Frontal cortex (tissue), 3 donors: ENCODE measurements at regions not wholly inside any gene's neighbourhood (a gene's known extent, or its start where the extent isn't known, plus 50 kb on each side); places are given as distances from the start of the nearest gene placed in this dataset.
"Not testable (repeated sequence)": the region's sequence is repeated elsewhere in the genome, so short reads cannot be mapped to it uniquely, and the experiment has no call there.

Experiments used
- DNase-seq, 2 donors: peaks; one replicate each; pipeline ENCODE4 v3.0.0; 2012; ENCODE audit warnings: low spot score in 2 of 2
- FAIRE-seq: peaks from 2 replicates; lab custom pipeline; 2012; peaks lifted over from hg19 to GRCh38; lab: Jason Lieb, UNC
- donor health status: control.
- donor health status: control.
- donor health status: control.

DNA sequence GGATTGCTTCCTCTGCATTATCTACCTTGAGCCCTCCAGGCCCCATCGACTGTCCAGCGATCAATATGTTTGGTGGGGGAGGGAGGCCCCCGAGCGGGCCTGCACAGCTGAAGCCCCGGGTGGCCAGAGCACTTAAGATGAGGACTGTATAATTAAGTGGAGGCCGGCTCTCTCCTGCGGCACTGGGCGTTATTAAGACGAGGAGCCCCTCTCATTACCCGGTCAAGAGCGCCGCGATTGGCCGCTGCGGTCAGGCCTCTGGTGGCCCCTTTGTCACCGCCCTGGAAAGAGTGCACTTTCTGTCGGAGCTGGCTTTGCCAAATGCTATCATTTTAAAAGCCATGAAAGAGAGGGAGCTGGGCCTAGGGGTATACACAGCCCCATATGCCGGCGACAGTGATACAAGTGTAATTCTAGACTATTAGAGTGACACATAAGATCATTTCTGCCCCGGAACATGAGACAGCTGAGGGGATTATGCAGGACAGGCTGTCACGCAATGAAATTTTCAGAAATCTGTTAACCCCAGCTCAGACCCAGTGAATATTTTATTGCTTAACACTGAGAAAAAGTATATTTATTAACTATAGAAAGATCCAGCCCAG is 106.3 kb upstream of the IRX1 start:
- no peak for DNase-seq
- FAIRE-seq = no peak

DNA sequence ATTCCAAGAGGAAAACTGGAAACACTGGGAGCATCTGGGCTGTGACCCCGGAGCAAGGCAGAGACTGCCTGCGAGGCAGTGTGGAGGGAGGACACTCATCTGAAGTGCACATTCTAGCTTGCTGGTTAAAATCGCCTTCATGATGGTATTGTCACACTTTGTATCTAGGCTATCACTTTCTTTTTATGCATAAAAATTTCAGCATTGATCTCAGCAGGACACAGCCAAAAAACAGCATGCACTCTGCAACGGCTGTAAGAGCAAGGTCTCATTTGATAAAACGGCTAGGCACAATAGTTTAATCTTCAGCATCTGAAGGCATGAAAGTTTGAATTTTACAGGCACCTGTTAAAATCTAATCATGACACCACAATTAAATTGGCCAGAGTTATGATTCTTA is 110.8 kb upstream of the IRX1 start:
- DNase-seq = no peak
- no peak for FAIRE-seq

DNA sequence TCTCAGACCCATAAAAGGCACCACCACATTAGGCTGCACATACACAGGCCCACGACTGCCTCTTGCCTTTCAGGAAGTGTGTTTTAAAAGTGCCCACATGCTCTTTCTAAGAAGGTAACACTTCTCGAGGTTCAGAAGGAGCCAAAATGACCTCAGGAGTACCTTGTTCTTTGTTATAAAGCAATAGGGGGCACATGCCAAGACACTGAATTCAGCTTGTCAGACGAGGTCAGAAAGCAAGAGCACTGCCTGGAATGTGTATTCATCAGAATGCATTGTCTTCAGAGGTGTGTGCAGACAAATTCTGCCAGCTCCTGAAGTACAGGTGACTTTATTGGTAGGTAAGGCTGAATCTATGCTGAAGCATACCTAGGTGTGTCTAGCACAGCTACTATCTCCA is 114.5 kb upstream of the IRX1 start:
- no peak for DNase-seq
- no peak for FAIRE-seq

DNA sequence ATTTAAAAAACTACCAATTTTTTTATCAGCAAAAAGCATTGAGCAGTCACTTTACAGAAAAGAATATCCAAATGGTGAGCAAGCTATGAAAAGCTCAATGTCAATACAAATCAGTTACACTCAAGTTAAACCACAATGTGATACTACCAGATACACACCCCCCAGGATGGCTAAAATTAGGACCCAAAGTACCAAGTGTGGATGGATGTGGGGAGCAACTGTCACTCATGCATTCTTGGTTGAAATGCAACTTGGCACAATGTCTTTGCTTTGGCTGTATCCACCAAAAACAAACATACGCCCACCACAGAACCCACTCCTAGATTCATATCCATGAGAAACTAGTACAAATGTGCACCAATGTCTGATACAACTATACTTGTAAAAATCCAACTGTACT is 120.0 kb upstream of the IRX1 start:
- no peak for DNase-seq

DNA sequence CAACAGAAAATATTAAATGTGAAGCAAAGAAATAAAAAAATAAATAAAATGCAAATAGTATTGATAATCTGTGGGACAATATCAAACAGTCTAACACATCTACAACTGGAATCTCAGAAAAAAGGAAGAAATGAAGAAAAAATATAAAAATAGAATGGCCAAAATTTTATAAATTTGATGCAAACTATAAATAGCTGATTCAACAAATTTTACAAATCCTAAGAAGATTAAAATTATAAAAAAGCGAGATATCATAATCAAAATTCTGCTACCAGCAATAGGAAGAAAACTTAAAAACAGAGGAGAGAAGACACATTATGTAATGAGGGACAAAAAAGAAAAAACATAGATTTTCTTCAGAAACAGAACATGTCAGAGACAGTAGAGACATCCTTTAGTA is 129.2 kb upstream of the IRX1 start:
- no peak for DNase-seq
- peak; percentile 15 for FAIRE-seq

More for the DNA sequence above, 120.0 kb upstream of the IRX1 start:
- FAIRE-seq = no peak

DNA sequence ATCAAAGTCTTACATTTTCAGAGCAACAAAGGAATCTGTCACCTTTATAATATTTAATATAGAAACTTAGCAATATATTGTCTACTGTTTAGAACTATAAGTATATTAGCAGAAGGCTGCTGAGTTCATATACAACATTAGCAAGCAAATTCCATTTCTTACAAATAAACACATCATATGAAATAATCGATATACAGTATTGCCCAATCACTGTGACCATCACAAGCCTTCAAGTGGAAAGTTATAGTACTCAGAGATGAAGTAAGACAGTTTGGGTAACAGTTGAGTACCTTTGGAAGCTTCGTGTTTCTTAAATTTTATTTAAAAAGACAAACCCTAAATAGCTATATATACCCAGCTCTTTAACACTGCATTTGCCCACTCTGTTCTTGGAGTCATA is 135.2 kb upstream of the IRX1 start:
- no peak for FAIRE-seq

DNA sequence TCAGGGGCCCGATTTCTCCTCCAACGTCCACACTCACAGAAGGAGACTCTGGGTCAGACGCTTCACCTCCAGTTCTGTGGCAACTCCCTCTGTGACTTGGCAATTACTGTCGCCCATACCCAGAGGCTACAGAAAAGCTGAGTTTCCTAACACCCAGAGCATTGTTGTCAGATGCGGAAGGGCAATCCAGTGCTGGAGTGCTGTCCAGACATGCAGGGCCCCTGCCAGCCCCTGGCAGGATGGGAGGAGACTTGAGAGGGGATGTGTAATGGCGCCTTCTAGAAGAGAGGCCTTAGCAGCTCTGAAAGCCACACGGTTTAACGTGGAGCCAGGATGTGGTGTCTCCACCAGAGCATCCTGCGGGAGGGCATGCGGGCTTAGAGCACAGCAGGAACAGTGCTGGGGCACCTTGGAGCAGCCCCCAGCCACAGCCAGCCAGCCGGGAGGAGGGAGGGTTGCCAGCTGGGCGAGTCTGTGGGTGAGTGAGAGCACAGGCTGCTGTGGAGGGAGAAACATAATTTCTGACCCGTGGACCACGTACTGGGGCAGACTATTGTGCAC is 139.4 kb upstream of the IRX1 start:
- DNase-seq = no peak
- no peak for FAIRE-seq

More for the DNA sequence above, 135.2 kb upstream of the IRX1 start:
- no peak for DNase-seq

DNA sequence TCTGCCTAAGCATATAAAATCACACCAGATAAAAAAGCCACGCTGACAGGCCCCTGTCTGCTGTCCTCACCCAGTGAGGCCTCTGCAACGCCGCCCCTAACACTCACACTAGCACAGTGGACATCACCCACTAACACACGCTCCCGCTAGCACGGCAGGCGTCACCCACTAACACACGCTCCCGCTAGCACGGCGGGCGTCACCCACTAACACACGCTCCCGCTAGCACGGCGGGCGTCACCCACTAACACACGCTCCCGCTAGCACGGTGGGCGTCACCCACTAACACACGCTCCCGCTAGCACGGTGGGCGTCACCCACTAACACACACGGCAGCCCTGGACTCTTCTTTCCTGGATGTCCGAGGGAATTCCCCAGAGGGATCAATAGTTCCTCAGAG is 141.6 kb upstream of the IRX1 start:
- FAIRE-seq, DNase-seq: not testable (repeated sequence)

DNA sequence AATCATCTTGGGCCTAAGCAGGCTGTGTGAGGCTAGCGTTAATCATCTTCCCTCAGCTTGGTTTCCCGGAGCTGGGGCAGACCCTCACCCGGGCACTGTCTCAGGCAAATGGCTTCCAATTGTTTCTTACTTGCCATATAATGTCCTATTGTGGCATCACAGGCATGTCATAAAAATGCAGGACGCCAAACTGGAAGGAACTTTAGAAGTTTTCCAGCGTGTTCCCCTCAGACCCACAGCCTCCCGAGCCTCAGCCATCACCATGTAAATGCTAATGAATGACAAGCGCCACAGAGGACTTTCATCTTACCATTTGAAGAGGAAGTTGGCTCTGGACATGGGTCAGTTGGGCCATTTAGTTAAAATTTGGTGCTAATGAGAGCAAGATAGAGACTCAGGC is 143.0 kb upstream of the IRX1 start:
- FAIRE-seq (no peak), DNase-seq (no peak)

DNA sequence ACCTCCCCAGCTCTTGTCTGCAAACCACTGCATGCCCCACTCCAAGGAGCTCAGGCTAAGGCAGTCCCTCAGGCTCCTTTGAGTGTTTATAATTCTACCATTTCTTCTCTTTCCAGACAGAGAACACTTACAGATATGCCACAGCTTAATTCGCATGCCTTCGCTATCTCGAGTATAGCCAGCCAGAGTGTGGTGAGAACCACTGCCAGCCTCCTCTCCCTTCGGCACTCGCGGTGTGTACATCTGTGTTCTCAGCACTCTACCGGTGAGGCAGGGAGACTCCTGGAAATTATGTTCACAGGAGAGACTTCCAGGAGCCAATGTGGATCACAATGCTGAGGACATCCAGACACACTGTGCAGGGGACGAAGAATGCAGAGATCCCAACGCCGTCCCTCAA is 143.7 kb upstream of the IRX1 start:
- DNase-seq = no peak
- no peak for FAIRE-seq

DNA sequence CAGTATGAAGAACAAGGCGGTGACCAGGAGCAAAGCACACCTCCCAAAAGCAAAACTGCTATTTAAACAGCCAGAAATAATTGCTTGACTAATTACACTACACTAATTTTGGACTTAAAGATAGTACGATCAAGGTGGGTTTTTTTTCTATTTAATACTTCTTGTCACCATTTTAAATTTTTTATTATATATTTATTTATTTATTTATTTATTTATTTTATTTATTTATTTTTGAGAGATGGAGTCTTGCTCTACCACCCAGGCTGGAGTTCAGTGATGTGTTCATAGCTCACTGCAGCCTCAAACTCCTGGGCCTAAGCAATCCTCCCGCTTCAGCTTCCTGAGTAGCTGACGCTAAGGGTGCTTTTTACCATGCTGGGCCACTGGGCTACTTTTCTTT is 146.2 kb upstream of the IRX1 start:
- FAIRE-seq (no peak), DNase-seq (no peak)

DNA sequence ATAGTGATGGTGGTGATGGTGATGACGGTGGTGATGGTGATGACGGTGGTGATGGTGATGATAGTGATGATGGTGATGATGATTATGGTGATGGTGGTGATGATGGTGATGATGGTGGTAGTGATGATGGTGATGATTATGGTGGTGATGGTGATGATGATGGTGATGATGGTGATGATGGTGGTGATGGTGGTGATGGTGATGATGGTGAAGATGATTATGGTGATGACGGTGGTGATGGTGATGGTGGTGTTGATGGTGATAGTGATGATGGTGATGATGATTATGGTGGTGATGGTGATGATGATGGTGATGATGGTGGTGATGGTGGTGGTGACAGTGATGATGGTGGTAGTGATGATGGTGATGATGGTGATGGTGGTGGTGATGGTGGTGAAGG is 149.2 kb upstream of the IRX1 start:
- FAIRE-seq = no peak

DNA sequence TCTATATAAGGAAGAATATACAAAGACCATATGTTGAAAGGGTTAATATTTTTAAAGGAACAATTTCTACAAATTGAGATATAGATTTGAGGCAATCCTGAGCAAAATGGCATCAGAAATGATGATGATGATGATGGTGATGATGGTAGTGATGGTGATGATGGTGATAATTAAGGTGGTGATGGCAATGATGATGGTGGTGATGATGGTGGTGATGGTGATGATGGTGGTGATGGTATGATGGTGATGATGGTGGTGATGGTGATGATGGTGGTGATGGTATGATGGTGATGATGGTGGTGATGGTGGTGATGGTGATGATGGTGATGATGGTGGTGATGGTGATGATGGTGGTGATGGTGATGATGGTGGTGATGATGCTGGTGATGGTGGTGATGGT is 150.1 kb upstream of the IRX1 start:
- FAIRE-seq, DNase-seq: not testable (repeated sequence)

More for the DNA sequence above, 149.2 kb upstream of the IRX1 start:
- DNase-seq = no peak

DNA sequence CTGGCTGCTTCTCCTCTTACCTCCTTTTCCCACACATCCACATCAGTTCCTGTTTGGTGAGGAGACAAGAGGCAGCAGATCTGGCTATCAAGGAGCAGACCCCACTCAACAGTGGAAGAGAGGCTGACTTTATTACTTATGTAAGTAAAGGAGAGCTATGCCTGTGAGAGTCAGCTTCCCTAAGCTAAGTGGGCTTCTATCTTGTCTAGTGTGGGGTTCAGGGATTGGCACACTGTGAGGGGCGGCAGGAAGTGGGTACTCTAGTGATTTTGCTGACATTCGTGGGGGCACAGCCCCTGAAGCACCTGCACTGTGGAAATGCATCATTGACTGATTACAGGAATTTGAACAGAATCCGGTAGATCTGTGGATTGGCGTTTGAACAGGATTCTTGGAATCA is 163.5 kb upstream of the IRX1 start:
- DNase-seq (no peak), FAIRE-seq (no peak)

DNA sequence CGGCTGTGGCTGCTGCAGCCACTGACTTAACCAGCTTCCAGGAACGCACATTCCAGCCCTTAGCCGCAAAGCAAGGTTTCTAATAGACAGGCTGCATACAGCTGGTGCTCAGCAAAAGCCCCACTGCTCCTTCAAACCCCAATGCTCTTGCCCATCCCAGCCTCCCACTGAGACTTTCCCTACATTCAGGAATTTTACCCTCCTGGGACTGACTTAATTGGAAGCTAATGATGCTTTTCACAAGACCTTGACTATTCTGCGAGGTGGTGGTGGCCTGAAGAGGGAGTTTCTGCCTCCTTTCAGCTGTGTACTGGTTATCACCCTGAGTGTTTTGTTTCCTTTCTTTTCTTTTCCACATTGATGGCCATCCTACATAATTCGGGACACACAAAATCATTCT is 164.9 kb upstream of the IRX1 start:
- FAIRE-seq = no peak
- no peak for DNase-seq

DNA sequence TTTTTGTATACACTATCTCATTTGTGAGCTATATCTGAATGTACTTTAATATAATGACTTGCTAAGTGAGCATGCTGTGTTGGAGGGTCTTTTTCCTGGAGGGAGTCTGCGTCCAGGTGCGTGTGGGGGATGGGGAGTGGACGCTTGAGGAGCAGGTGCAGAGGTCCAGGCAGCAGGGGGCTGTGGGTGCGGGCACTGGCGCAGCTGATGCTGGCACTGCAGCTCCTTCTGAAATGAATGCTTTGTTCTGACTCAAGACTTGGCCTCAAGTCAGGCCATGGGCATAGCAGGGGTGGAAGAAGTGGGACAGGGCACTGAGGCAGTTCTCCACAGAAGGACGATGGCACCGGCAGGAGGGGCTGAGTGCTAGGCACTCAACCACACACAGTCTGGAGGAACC is 165.7 kb upstream of the IRX1 start:
- DNase-seq (no peak), FAIRE-seq (no peak)

DNA sequence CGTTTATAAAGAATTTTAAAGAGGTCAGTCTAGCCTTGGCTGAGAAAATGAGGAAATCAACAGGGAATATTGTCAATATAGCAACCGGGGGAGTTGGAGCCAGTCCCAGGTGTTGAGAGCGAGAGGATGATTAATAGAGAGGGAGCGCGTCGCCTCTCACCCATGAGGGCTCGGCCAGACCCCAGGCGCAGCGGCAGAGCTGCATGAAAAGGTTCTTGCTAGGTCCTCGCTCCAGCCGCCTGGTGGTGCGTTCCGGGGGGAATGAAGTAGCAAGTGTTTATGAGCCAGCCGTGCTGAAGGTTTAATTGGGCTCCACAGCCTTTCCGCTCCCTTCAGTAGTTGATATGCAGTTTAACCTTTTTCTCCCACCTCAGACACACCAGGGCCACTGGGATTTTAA is 167.3 kb upstream of the IRX1 start:
- FAIRE-seq = no peak
- no peak for DNase-seq

DNA sequence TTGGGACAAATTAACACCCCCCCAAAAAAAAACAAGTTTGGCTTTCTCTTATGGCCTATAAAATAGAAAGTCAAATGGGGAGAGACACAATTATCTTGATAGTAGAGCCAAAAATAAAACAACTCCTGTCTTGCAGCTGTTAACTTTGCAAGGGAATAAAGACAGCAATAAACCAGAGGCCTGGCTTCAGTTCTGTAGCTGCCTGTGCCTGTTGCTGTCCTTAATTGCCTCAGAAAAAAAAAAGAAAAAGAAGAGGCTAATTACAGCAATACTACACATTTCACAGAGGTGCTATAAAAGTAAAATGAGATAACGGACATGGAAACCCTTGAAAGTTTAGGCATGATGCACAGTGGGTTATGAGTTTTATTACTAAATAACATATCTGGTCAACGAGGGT is 170.7 kb upstream of the IRX1 start:
- FAIRE-seq = no peak
- DNase-seq = no peak

DNA sequence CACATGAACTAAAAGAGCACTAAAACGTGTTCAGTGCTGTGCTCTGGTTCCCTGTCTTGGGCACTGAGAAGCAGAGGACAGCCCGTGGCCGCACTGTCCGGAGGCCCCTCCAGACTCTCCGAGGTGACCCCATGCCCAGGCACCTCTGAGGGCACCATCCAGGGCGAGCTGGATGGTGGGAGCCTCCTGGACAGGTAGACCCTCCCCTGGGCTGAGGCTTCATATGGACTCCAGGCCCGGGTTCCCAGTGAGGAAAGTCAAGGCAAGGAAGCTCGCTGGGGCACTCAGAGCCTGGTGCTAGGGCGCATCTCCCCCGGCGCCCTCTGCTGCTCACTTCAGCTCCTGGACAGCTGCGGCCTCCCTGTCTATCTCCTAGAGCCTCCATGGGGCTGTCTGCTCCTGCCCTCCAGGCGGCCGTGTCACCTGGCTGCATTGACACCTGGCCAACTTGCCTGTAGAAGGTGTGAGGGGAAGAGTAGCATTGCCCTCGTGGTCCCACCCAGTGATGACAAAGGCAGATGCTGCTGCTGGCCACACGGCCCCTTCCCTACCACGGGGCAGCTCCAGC is 178.2 kb upstream of the IRX1 start:
- DNase-seq (no peak), FAIRE-seq (no peak)

DNA sequence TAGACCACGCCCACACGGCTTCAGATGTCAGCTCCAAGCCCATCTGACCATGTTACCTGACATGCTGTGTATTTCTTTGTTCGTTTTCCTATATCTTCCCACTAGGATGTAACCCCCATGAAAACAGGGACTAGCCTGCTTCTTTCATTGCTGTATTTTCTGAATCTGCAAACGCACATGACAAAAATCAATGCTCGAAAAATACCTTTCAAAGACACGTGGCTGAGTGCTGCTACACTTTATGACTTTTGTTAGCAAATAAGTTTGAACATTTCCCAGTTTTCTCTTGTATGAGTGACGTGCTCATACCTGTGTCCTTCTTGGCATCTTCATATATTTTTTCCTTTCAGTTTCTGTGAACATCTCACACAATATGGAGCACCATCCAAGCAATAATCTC is 181.3 kb upstream of the IRX1 start:
- DNase-seq = no peak
- no peak for FAIRE-seq

DNA sequence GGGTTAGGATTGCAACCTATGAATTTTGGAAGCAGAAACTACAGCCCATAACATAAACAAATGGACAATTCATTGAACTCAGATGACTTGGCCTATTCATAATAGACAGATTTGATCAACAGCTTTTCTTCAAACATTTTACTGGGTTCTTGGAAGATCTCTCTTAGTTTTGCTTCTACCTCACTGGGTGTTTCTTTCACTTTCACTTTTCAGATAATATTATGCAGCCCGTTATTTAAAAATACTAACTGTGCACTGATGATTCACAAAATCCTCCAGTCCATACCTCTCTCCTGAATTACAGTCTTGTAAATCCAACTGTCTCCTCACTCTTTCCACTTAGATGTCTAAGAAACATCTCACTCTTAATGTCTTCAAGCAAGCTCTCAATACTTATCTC is 183.5 kb upstream of the IRX1 start:
- FAIRE-seq (no peak), DNase-seq (no peak)

DNA sequence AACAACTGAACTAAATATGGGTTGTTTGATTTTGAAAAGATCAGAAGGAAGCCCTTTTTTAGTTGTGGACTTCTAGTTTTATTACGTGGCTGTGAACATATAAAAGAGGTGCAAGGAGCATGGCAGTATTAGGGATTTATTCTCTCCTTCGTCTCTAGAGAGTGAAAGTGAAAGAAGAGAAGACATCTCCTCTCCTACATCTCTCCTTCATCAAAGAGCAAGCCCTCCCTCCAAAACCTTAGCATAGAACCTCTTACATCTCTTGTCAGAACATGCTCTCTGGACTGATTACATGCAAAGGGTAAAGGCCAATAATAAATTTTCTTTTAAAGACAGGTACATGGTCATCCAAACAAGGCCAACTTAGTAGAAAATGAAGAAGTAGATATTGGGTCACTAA is 184.3 kb upstream of the IRX1 start:
- DNase-seq (no peak), FAIRE-seq (no peak)
